CD14-positive monocyte (primary cell): ENCODE measurements at regions not wholly inside any gene's neighbourhood (a gene's known extent, or its start where the extent isn't known, plus 50 kb on each side); places are given as distances from the start of the nearest gene placed in this dataset.

ENCODE experiments used
- DNase-seq, 3 donors: peaks; one replicate each; pipeline ENCODE4 v3.0.0-alpha.2; 2011 to 2022
- H2AFZ ChIP-seq: 2 replicates; pipeline ENCODE4 v1.6.0; 2012; ENCODE audit warnings: mild to moderate bottlenecking, low read depth, low read length, inconsistent platforms; ENCODE audit not compliant: insufficient read depth, poor library complexity, severe bottlenecking
- H3K27ac ChIP-seq, 2 donors: 1 replicate in 1 of 2; 2 replicates in 1 of 2; pipeline ENCODE4 v1.5.1; 2012 to 2013; ENCODE audit warnings: low read length in 2 of 2, control low read depth in 1 of 2, inconsistent platforms in 1 of 2, low read depth in 1 of 2, mild to moderate bottlenecking in 1 of 2
- H3K27me3 ChIP-seq, 2 donors: one replicate each; pipeline versions ENCODE4 v1.6.0 to v1.6.1; 2011 to 2013; ENCODE audit warnings: low read length in 2 of 2; ENCODE audit not compliant: control insufficient read depth in 2 of 2, insufficient read depth in 2 of 2
- H3K36me3 ChIP-seq, 2 donors: replicated peaks in 1 of 2; 1 replicate in 1 of 2; 2 replicates in 1 of 2; pipeline versions ENCODE4 v1.5.1 to v1.6.1; 2012 to 2013; ENCODE audit warnings: low read length in 2 of 2, control low read depth in 1 of 2, inconsistent platforms in 1 of 2, mild to moderate bottlenecking in 1 of 2; ENCODE audit not compliant: insufficient read depth in 2 of 2, control insufficient read depth in 1 of 2
- H3K4me1 ChIP-seq, 2 donors: 1 replicate in 1 of 2; 2 replicates in 1 of 2; pipeline versions ENCODE4 v1.5.1 to v1.6.1; 2012 to 2013; ENCODE audit warnings: low read length in 2 of 2, control low read depth in 1 of 2, inconsistent platforms in 1 of 2, mild to moderate bottlenecking in 1 of 2, moderate library complexity in 1 of 2; ENCODE audit not compliant: insufficient read depth in 2 of 2, control insufficient read depth in 1 of 2
- H3K4me2 ChIP-seq: replicated peaks from 2 replicates; pipeline ENCODE3; 2012; ENCODE audit warnings: low read length, moderate library complexity, mild to moderate bottlenecking; ENCODE audit not compliant: poor library complexity, severe bottlenecking; ENCODE audit errors: extremely low read depth
- H3K4me3 ChIP-seq, 3 experiments: fragments of 200-600 bp in 1 of 3; sonication (generic) in 1 of 3; replicated peaks in 1 of 3; 1 replicate in 2 of 3; 2 replicates in 1 of 3; pipeline ENCODE4 v1.5.1; 2011 to 2013; ENCODE audit warnings: low read length in 3 of 3, mild to moderate bottlenecking in 3 of 3, control low read depth in 2 of 3, low read depth in 2 of 3, inconsistent platforms in 1 of 3, moderate library complexity in 1 of 3
- H3K79me2 ChIP-seq: 2 replicates; pipeline ENCODE4 v1.6.0; 2012; ENCODE audit warnings: mild to moderate bottlenecking, control low read depth, inconsistent platforms, low read length, moderate library complexity; ENCODE audit not compliant: insufficient read depth
- H3K9ac ChIP-seq: 2 replicates; pipeline ENCODE4 v1.6.0; 2017; ENCODE audit warnings: low read length, mild to moderate bottlenecking; ENCODE audit not compliant: insufficient read depth, poor library complexity, severe bottlenecking
- H3K9me3 ChIP-seq, 2 donors: replicated peaks in 1 of 2; 1 replicate in 1 of 2; 2 replicates in 1 of 2; pipeline versions ENCODE4 v1.5.1 to v1.6.1; 2012 to 2013; ENCODE audit warnings: low read length in 2 of 2, control low read depth in 1 of 2; ENCODE audit not compliant: control insufficient read depth in 1 of 2, insufficient read depth in 1 of 2
- H4K20me1 ChIP-seq: 2 replicates; pipeline ENCODE4 v1.6.0; 2012; ENCODE audit warnings: mild to moderate bottlenecking, low read length, control low read depth, moderate library complexity; ENCODE audit not compliant: insufficient read depth
- H3K27ac Mint-ChIP-seq, 7 donors: one replicate each; pipeline ENCODE4 v1.8.0; 2020; ENCODE audit warnings: mild to moderate bottlenecking in 7 of 7, mixed read lengths in 7 of 7, moderate library complexity in 6 of 7, inconsistent platforms in 2 of 7
- H3K27me3 Mint-ChIP-seq, 3 donors: one replicate each; pipeline ENCODE4 v1.8.0; 2021 to 2022; ENCODE audit warnings: low read depth in 3 of 3, mild to moderate bottlenecking in 3 of 3, mixed read lengths in 3 of 3, moderate library complexity in 3 of 3, inconsistent platforms in 1 of 3
- H3K36me3 Mint-ChIP-seq, 2 donors: one replicate each; pipeline ENCODE4 v1.8.0; 2020; ENCODE audit warnings: mixed read lengths in 2 of 2, inconsistent platforms in 1 of 2, mild to moderate bottlenecking in 1 of 2
- H3K4me1 Mint-ChIP-seq: one replicate; pipeline ENCODE4 v1.8.0; 2020; ENCODE audit warnings: mild to moderate bottlenecking, mixed read lengths
- H3K4me3 Mint-ChIP-seq, 2 donors: one replicate each; pipeline ENCODE4 v1.8.0; 2020; ENCODE audit warnings: mild to moderate bottlenecking in 2 of 2, mixed read lengths in 2 of 2, moderate library complexity in 1 of 2
- H3K9me3 Mint-ChIP-seq, 7 donors: one replicate each; pipeline ENCODE4 v1.8.0; 2020 to 2022; ENCODE audit warnings: mixed read lengths in 7 of 7, mild to moderate bottlenecking in 6 of 7, moderate library complexity in 6 of 7, inconsistent platforms in 2 of 7
- CTCF ChIP-seq: fragments of 200-600 bp; IDR thresholded peaks from one replicate; pipeline ENCODE4 v1.8.0; 2022; ENCODE audit warnings: antibody characterized with exemption, mild to moderate bottlenecking
- WGBS: methylation state at CpG from one replicate; pipeline ENCODE4 v1.1.5; 2013; ENCODE audit warnings: missing lambda C conversion rate; ENCODE audit not compliant: insufficient coverage; 5-methylcytosine and 5-hydroxymethylcytosine counted together
- intact Hi-C, 2 donors: fragments of 100-400 bp; cut with micrococcal nuclease; formaldehyde crosslinking; loops; one replicate each; pipeline versions ENCODE4 v1.15.0 to v1.15.1; 2023

GRCh38 chr7:142690554-142691182 is 58.6 kb upstream of the PRSS1 start:
- Mint-ChIP-seq H3K36me3 (no peaks in the 10 kb centered on the region), H3K9me3 (peaks cover 0 to 2% (median 0%) of the 10 kb centered on the region in 7 donors), H3K27me3 (peaks cover 0 to 3% (median 0%) of the 10 kb centered on the region in 3 donors), H3K4me3 (no peak overlapping the region), H3K4me1 (no peaks in the 10 kb centered on the region), H3K27ac (peak overlapping the region in 1 of 7 donors; percentile 66)
- intact Hi-C loops, result no loop called here
- no peaks in the 10 kb centered on the region for H3K9me3 ChIP-seq
- no peak for TF ChIP-seq CTCF
- H2AFZ ChIP-seq, result no peak overlapping the region
- DNase-seq, result no peak
- H3K9ac ChIP-seq, result no peak overlapping the region
- no peaks in the 10 kb centered on the region for H4K20me1 ChIP-seq
- no peaks in the 10 kb centered on the region for H3K4me1 ChIP-seq
- H3K4me2 ChIP-seq, result no peak overlapping the region
- H3K27me3 ChIP-seq, result no peaks in the 10 kb centered on the region
- no peak overlapping the region for H3K27ac ChIP-seq
- H3K36me3 ChIP-seq, result no peaks in the 10 kb centered on the region
- no peak overlapping the region for H3K4me3 ChIP-seq
- H3K79me2 ChIP-seq, result no peaks in the 10 kb centered on the region
- WGBS, result no CpG with 5 or more reads among the region's 2 CpGs

GRCh38 chr7:142689439-142690120 is 59.7 kb upstream of the PRSS1 start:
- Mint-ChIP-seq H3K9me3 (peaks cover 0 to 2% (median 0%) of the 10 kb centered on the region in 7 donors), H3K4me1 (no peaks in the 10 kb centered on the region), H3K4me3 (no peak overlapping the region), H3K27me3 (no peaks in the 10 kb centered on the region), H3K27ac (no peak overlapping the region), H3K36me3 (no peaks in the 10 kb centered on the region)
- H3K4me3 ChIP-seq, result no peak overlapping the region
- DNase-seq, result no peak
- H3K9ac ChIP-seq, result no peak overlapping the region
- H3K27me3 ChIP-seq, result no peaks in the 10 kb centered on the region
- no peak overlapping the region for H3K27ac ChIP-seq
- H4K20me1 ChIP-seq, result no peaks in the 10 kb centered on the region
- WGBS, result no CpG with 5 or more reads among the region's 3 CpGs
- H3K4me1 ChIP-seq, result no peaks in the 10 kb centered on the region
- H3K9me3 ChIP-seq, result no peaks in the 10 kb centered on the region
- H3K36me3 ChIP-seq, result no peaks in the 10 kb centered on the region
- TF ChIP-seq CTCF, result no peak
- no peaks in the 10 kb centered on the region for H3K79me2 ChIP-seq
- no peak overlapping the region for H2AFZ ChIP-seq
- intact Hi-C loops, result no loop called here
- no peak overlapping the region for H3K4me2 ChIP-seq
